PC-3 (cell line): ENCODE measurements at regions not wholly inside any gene's neighbourhood (a gene's known extent, or its start where the extent isn't known, plus 50 kb on each side); places are given as distances from the start of the nearest gene placed in this dataset.

Source experiments
- ATAC-seq: fragments of 200-7000 bp; cut with Tn5 transposase; 2 replicates; pipeline ENCODE4 v1.9.1; 2020; ENCODE audit warnings: mild to moderate bottlenecking, moderate library complexity
- BruUV-seq: library from RNA; stranded (reverse); fragments of 400-500 nt; replicated peaks from 2 replicates; lab custom pipeline; 2021; lab: Mats Ljungman, UMichigan
- CTCF ChIA-PET: fragments of 300-600 bp; sonication (Branson Sonifier 250); formaldehyde crosslinking; loops from one replicate; lab custom pipeline; 2022; ENCODE audit warnings: antibody characterized with exemption; lab: Charles Lee
- POLR2A ChIA-PET: fragments of 300-600 bp; sonication (Branson Sonifier 250); formaldehyde crosslinking; loops from one replicate; lab custom pipeline; 2022; ENCODE audit warnings: antibody characterized with exemption; ENCODE audit not compliant: unreplicated experiment; lab: Charles Lee
- DNase-seq: peaks from one replicate; pipeline ENCODE4 v3.0.0-alpha.2; 2015
- H2AFZ ChIP-seq: fragments of 300-600 bp; sonication (generic); 2 replicates; pipeline ENCODE4 v1.6.0; 2016; ENCODE audit warnings: antibody characterized with exemption, low read length
- H3F3A ChIP-seq: fragments of 300-600 bp; sonication (generic); one replicate; pipeline ENCODE4 v1.6.0; 2017; ENCODE audit warnings: antibody characterized with exemption, low read length, control low read depth, mild to moderate bottlenecking; ENCODE audit not compliant: unreplicated experiment
- H3K27ac ChIP-seq: fragments of 300-600 bp; sonication (generic); 2 replicates; pipeline ENCODE4 v1.5.1; 2016; ENCODE audit warnings: mild to moderate bottlenecking, low read length
- H3K27me3 ChIP-seq: fragments of 300-600 bp; sonication (generic); 2 replicates; pipeline ENCODE4 v1.6.1; 2016; ENCODE audit warnings: low read length, mixed read lengths
- H3K36me3 ChIP-seq: fragments of 300-600 bp; sonication (generic); 2 replicates; pipeline ENCODE4 v1.6.1; 2016; ENCODE audit warnings: low read depth, mixed run types, low read length, mixed read lengths
- H3K4me1 ChIP-seq: fragments of 300-600 bp; sonication (generic); 2 replicates; pipeline ENCODE4 v1.5.1; 2016; ENCODE audit warnings: low read length; ENCODE audit not compliant: insufficient read depth
- H3K4me2 ChIP-seq: fragments of 300-600 bp; sonication (generic); 2 replicates; pipeline ENCODE4 v1.6.0; 2016; ENCODE audit warnings: low read length
- H3K4me3 ChIP-seq: fragments of 300-600 bp; sonication (generic); 2 replicates; pipeline ENCODE4 v1.5.1; 2016; ENCODE audit warnings: mild to moderate bottlenecking, low read length, mixed read lengths
- H3K79me2 ChIP-seq: fragments of 300-600 bp; sonication (generic); 2 replicates; pipeline ENCODE4 v1.6.1; 2017; ENCODE audit warnings: low read length, mixed read lengths
- H3K9ac ChIP-seq: fragments of 300-600 bp; sonication (generic); 2 replicates; pipeline ENCODE4 v1.6.0; 2016; ENCODE audit warnings: mild to moderate bottlenecking, low read length
- H3K9me2 ChIP-seq: fragments of 300-600 bp; sonication (generic); replicated peaks from 2 replicates; pipeline ENCODE4 v1.6.1; 2016; ENCODE audit warnings: mixed run types, low read length, mixed read lengths
- H3K9me3 ChIP-seq: fragments of 300-600 bp; sonication (generic); 2 replicates; pipeline ENCODE4 v1.6.1; 2016; ENCODE audit warnings: low read length, mixed read lengths
- H4K20me1 ChIP-seq: fragments of 300-600 bp; sonication (generic); 2 replicates; pipeline ENCODE4 v1.6.1; 2016; ENCODE audit warnings: low read length, mixed read lengths
- EZH2 ChIP-seq: fragments of 300-600 bp; sonication (generic); IDR thresholded peaks from one replicate; pipeline ENCODE4 v1.6.1; 2017; ENCODE audit warnings: antibody characterized with exemption, mild to moderate bottlenecking, low read length; ENCODE audit not compliant: unreplicated experiment
- EZH2phosphoT487 ChIP-seq: fragments of 300-600 bp; sonication (generic); IDR thresholded peaks from 2 replicates; pipeline ENCODE4 v1.6.1; 2018; ENCODE audit warnings: mild to moderate bottlenecking, antibody characterized with exemption, low read length, borderline replicate concordance
- intact Hi-C: fragments of 100-400 bp; cut with micrococcal nuclease; formaldehyde crosslinking; loops from 2 replicates; pipeline ENCODE4 v1.9.0; 2023
- TF ChIP-seq, protein P1 (sequence below): fragments of 300-600 bp; sonication (generic); conservative IDR thresholded peaks from 2 replicates; pipeline ENCODE4 v1.5.1; 2017; ENCODE audit warnings: antibody characterized with exemption, low read depth, mild to moderate bottlenecking, low read length

GRCh38 chr5:118435131-118435530 is 553.2 kb downstream of the DTWD2 start:
- no peak overlapping the region for H3K4me2 ChIP-seq
- intact Hi-C loops: no loop called here
- ATAC-seq (no peak), DNase-seq (no peak)
- no peaks in the 10 kb centered on the region for H3K9me3 ChIP-seq
- no peaks in the 10 kb centered on the region for H3K27me3 ChIP-seq
- H3K9ac ChIP-seq: no peak overlapping the region
- no peaks in the 10 kb centered on the region for H3K79me2 ChIP-seq
- H2AFZ ChIP-seq: no peak overlapping the region
- ChIA-PET POLR2A (no interaction called here), CTCF (no interaction called here)
- H3K9me2 ChIP-seq: no peaks in the 10 kb centered on the region
- no peak overlapping the region for H3K4me3 ChIP-seq
- no peaks in the 10 kb centered on the region for H3F3A ChIP-seq
- no peaks in the 10 kb centered on the region for H3K4me1 ChIP-seq
- TF ChIP-seq EZH2phosphoT487 (no peak), EZH2 (no peak)
- TF ChIP-seq, protein P1, sequence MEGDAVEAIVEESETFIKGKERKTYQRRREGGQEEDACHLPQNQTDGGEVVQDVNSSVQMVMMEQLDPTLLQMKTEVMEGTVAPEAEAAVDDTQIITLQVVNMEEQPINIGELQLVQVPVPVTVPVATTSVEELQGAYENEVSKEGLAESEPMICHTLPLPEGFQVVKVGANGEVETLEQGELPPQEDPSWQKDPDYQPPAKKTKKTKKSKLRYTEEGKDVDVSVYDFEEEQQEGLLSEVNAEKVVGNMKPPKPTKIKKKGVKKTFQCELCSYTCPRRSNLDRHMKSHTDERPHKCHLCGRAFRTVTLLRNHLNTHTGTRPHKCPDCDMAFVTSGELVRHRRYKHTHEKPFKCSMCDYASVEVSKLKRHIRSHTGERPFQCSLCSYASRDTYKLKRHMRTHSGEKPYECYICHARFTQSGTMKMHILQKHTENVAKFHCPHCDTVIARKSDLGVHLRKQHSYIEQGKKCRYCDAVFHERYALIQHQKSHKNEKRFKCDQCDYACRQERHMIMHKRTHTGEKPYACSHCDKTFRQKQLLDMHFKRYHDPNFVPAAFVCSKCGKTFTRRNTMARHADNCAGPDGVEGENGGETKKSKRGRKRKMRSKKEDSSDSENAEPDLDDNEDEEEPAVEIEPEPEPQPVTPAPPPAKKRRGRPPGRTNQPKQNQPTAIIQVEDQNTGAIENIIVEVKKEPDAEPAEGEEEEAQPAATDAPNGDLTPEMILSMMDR: no peak
- no peaks in the 10 kb centered on the region for H4K20me1 ChIP-seq
- no peaks in the 10 kb centered on the region for H3K36me3 ChIP-seq
- no peak overlapping the region for H3K27ac ChIP-seq
- no TSS peak for BruUV-seq

GRCh38 chr5:118434522-118434921 is 553.8 kb downstream of the DTWD2 start:
- ChIA-PET POLR2A (no interaction called here), CTCF (no interaction called here)
- TF ChIP-seq EZH2 (no peak), EZH2phosphoT487 (no peak)
- TF ChIP-seq, protein P1: no peak
- H2AFZ ChIP-seq: no peak overlapping the region
- H3K4me3 ChIP-seq: no peak overlapping the region
- no peaks in the 10 kb centered on the region for H3K9me3 ChIP-seq
- no peaks in the 10 kb centered on the region for H3F3A ChIP-seq
- no peak overlapping the region for H3K4me2 ChIP-seq
- BruUV-seq: no TSS peak
- no peaks in the 10 kb centered on the region for H3K36me3 ChIP-seq
- ATAC-seq: no peak
- H3K27ac ChIP-seq: no peak overlapping the region
- H3K27me3 ChIP-seq: no peaks in the 10 kb centered on the region
- H3K9ac ChIP-seq: no peak overlapping the region
- intact Hi-C loops: no loop called here
- no peak for DNase-seq
- no peaks in the 10 kb centered on the region for H3K9me2 ChIP-seq
- H3K79me2 ChIP-seq: no peaks in the 10 kb centered on the region
- no peaks in the 10 kb centered on the region for H3K4me1 ChIP-seq
- no peaks in the 10 kb centered on the region for H4K20me1 ChIP-seq

- H3K27ac ChIP-seq: no peak overlapping the region
- H3K36me3 ChIP-seq: no peaks in the 10 kb centered on the region
- no peak overlapping the region for H3K9ac ChIP-seq
- TF ChIP-seq, protein P1: no peak
- TF ChIP-seq EZH2 (no peak), EZH2phosphoT487 (no peak)
- no peaks in the 10 kb centered on the region for H3K9me2 ChIP-seq
- H3K4me3 ChIP-seq: no peak overlapping the region
- ChIA-PET POLR2A (no interaction called here), CTCF (no interaction called here)
- BruUV-seq: no TSS peak
- no peaks in the 10 kb centered on the region for H3K27me3 ChIP-seq
- H3K4me2 ChIP-seq: no peak overlapping the region
- H2AFZ ChIP-seq: no peak overlapping the region
- no peaks in the 10 kb centered on the region for H3F3A ChIP-seq
- no peaks in the 10 kb centered on the region for H3K4me1 ChIP-seq
- DNase-seq (no peak), ATAC-seq (no peak)
- intact Hi-C loops: no loop called here
- no peaks in the 10 kb centered on the region for H3K79me2 ChIP-seq
- no peaks in the 10 kb centered on the region for H3K9me3 ChIP-seq
- no peaks in the 10 kb centered on the region for H4K20me1 ChIP-seq
These were observed 558.3 kb downstream of the DTWD2 start for GRCh38 chr5:118430076-118430475.
